Activated CD4-positive, alpha-beta T cell treated with anti-CD3 and anti-CD28 coated beads, Interleukin-2, Interleukin-6, amounts not matched to agents 100 ng/mL and 50 ng/mL, durations not matched to agents 16 hours and 8 hours (primary cell): ENCODE measurements at regions not wholly inside any gene's neighbourhood (a gene's known extent, or its start where the extent isn't known, plus 50 kb on each side); places are given as distances from the start of the nearest gene placed in this dataset.

ENCODE experiments used
- DNase-seq: peaks from one replicate; pipeline ENCODE4 v3.0.0-alpha.2; 2020

DNA sequence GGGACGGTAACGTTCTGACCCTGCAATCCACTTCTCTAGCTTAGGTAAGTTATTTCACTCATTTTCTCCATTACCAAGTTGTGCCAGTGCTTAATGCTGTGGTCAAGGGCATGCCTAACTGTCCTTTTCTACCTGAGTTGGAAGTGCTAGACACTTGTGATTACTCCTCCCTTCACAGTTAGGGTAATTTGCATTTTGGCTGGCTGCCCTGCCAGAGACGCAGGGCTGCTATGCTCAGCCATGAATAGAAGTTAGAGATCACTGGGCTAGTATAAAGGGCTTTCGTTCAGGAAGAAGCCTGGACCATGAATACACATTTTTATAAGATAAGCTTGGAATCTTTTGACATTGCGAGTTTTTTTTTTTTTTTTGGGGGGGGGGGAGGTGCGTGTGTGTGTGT is 633.2 kb upstream of the NEGR1 start:
- DNase-seq: no peak

DNA sequence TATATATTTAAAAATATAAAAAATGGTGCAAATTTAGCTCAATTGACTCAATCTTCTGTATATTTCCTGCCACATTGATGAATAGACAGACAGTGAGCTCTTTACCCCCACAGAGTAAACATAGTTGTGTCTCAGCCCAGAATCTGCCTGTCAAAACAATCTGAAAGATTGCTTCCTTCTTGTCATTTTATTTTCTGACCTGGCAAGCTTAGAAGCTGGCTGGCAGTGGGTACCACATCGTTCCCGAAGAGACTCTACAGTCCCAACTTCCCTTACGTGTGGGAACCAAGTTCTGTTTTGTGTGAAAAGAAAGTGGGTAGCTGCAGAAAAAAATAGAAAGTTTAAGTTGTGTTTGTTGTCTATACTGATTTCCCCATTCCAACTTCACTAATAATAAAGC is 629.3 kb upstream of the NEGR1 start:
- no peak for DNase-seq

DNA sequence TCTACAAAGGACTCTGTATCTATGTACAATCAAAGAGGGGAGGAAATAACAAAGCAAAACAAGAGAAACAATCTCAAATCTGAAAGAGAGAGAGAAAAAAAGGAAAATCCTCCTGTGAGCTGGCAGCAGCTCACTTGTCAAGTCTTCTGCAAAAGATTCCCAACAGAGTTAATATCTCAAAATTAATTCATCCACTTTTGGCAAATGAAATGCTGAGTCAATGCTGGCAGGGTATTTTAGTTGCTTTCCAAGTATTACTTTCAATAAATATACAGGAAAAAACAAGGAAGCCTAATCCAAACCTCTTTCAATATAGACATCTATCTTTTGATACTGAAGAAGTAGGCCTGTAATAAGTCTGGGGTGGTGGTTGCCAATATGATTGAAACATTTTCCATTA is 613.9 kb upstream of the NEGR1 start:
- no peak for DNase-seq

DNA sequence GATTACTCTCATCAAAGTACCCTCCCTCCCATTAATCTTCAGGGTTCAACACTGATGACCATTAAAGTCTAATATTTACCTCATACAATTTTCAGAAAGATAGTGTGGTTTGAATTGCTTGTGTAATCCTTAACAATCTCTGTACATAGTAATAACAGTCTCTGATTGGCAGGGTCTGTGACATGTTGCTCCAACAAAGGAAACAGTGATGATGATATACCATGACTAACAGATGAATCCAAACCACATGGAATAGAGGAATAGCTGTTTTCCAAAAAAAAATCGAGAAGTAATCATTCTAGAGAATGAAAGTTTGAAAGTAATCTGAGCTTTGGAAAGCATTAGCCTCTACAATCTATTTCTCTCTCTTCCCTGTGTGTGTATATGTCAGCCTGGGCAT is 610.1 kb upstream of the NEGR1 start:
- DNase-seq: no peak

DNA sequence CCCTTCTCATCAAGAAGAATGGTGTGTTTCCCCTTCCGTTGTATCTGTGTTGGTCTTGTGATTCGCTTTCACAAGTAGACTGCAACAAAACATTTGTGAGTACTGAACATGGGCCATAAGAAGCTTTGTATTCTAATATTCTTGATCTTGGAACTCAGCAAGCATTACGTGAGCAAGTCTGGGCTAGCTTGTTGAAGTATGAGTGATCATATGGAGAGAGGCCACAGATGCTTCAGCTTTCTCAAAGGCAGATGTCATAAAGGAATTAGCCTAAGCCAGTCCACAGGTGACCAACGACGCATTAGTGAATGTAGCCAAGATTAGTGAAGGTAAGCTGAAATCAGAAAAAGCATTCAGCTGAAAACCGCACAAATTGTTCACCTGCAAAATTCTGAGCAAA is 609.6 kb upstream of the NEGR1 start:
- DNase-seq: no peak

DNA sequence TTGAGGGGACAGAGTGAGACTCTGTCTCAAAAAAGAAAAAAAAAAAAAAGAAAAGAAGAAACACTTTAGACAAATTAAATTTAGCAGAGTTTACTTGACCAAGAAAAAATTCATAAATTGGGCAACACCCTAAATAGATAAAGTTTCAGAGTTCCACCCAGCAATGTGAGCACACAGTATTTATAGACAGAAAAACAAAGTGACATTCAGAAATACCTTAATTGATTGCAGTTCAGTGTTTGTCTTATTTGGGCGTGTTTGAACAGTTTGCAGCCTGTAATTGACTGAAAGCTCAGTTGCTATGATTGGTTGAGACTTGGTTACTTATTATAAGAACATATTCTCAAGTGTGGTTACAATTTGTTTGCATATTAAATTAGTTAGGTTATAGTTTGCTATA is 603.5 kb upstream of the NEGR1 start:
- no peak for DNase-seq

DNA sequence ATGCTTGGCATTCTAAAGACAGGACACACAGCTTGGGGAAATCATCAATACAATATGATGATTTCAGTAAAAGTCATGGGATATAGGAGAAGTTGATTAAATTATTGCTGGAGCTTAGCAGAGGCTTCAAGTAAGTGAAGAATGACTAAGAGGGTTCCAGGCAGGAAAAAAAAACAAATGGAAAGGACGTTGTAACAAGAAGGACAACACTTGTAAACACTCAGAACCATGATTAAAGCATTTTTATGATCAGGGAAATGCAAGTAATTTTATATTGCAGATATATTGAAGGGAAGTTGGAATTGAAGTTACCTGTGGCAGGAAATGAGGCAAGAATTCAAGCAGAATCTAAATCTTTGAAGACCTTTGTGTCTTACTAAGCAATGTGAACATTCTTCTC is 602.7 kb upstream of the NEGR1 start:
- no peak for DNase-seq

DNA sequence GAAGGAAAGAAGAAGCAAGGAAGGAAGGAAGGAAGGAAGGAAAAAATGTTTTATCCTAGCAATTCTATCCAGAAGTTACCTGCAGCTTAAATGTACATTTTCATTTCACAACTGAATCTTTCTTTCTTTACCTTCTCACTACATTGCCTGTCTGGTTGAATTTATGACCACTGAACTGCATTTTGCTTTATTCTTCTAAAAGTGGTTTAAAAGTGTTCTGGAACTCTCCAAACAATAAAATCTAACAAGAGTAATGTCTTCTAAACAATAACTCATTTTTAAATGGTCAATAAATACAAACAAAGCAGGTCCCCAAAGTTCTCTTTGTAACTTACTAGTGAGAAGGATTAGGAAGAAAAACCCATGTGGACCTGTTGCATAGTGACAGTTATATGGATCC is 587.5 kb upstream of the NEGR1 start:
- DNase-seq: no peak

DNA sequence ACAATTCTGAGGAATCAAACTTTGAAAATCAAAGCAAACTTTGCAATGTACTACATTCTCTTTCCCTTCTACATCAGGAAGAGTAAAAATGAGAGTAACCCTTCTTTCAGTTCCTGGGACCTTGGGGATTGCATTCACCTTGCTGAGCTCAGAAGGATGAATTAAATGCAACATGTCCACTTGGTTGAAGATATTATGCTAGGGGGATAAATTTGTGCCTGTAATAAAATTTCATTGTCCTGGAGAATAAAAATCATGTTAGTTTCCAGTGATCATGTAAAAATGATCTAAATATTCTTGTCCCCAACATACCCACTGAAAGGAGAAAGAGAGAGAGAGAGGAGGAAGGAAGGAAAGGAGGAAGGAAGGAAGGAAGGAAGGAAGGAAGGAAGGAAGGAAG is 587.1 kb upstream of the NEGR1 start:
- DNase-seq: no peak

DNA sequence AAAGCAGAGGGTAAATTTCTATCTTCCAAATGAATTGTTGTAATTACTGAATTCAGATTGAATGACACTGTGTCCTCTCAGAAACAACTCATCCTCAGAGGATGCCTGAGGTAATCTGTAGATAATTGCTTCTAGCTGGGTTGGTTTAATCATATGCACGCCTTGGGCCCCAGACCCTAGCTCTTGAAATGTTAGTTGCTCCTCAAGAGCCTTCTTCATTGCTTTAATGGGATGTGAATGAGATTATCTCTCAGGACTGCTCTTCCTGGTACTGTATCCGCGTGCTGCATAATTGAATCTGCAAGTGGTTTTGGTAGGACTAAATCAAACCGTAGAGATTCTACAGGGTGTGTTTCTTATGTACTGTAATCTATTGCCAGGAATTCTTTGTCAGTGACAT is 569.3 kb upstream of the NEGR1 start:
- DNase-seq: no peak

DNA sequence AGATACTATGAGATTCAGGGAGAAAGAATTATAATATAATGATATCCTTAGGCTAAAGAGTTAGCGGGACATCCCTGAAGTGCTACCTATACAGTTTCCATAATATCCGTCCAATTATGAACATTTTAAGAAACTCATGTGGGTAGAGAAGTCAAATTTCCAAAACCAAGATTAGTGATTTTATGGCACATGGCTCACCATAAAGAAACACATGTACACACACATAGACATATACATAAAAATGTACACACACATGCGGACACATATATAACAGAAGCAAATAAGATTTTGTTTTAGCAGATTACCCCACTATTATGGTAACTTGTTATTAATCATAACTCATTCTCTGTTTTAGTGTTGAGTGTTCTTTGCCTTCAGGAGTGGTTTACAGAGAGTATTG is 566.7 kb upstream of the NEGR1 start:
- no peak for DNase-seq

DNA sequence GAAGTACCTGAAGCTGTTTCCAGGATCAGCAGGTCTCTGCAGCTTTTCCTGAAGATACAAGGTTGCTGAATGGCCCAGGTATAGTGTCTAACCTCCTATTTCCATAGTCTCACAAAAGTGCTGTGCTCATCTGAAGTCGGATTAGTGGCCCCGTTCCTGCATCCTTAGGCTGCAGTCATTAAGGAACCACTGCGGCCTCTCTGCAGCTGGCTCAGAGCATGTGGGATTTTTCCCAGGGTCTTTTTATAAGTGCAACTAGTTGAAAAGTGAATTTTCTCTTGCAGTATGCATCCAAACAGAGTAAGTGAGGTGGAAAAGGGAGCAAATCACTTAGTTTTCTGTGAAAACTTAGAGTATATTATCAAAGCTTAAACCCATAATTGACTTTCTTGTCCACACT is 565.3 kb upstream of the NEGR1 start:
- DNase-seq: no peak

DNA sequence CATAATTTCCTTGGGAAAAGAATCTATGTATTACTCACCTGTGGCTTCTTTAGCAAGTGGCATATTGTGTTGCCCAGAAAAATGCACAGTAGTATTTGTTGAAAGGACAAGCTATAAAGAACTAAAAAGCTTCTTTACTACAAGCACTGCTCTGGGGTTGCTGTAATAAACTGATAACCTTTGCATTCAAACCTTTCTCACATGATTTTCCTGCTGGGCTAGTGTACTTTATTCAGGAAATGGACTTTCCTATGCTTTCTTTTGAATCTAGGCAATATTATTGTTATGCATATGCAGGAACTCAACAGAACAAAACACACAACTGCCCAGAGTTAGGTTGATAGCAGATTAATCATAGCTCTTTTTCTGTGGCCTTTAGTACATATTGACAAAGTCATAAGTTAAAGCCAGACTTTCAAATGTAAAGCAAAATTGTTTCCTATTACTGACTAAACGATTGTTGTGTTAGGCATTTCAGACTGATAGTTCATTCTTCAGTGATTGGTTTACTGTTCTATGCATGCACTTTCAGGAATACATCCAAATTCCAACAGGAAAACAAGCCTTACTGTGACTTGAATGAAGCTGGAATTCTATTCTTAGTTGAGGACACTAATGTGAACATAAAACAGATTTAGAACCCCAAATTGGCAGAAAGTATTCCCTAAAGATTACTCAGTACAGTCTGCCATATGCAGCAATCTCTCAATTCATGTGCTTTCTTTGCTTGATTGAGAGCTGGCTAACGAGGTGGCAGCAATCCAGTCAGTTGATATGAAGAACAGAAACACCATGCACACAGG is 564.3 kb upstream of the NEGR1 start:
- no peak for DNase-seq

DNA sequence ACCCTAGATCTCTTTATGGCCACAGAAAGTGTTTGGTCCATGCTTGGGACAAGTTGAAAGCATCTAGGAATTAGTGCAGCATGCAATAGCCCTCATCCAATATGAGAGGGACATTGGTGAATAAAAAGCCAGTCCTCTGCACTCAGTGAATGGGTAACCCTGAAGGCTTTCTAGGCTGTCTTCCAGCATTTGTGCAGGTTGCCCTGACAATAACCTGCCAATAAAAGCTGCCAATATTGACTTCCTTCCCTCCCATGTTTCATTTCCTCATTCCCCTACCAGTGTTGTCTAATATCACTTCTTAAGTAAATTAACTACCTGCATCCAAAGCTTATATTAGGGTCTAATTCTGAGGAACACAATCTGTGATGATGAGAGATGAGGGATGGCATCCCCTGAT is 563.6 kb upstream of the NEGR1 start:
- no peak for DNase-seq

DNA sequence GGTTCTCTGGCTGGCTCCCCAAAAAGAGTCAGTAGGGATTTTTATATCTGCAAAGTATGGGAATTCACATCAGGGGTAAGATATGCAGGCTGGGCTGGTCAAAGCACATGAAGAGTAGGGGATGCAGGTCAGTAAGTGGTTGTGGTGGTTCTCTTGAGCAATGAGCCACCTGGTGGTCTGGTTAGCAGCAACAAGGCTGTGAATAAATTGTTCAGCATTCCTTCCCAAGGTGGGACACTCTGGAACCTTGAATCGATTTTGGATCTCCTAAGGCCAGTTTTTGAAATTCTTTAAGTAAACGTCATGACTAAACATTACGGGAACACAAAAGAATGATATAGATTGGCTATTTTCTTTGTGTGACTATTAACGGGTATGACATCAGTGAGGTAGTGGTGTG is 563.0 kb upstream of the NEGR1 start:
- DNase-seq: no peak

DNA sequence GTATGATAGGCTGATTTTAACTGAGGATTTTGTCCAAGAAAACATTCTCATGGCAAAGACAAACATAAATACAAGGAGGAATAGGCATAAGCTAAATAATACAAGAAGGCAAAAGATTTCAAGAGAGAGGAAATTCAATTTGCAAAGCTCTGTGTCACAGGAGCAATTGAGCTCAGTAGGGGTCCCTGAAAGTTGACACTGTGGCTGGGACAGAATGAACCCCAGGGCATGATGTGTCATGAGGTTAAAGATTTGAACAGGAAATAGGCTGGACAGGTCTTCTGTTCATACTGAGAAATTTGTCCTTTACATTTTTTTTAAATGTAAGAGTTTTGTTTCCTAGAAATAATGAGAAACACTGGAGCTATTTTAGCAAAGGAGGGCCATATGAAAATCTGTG is 555.4 kb upstream of the NEGR1 start:
- no peak for DNase-seq

DNA sequence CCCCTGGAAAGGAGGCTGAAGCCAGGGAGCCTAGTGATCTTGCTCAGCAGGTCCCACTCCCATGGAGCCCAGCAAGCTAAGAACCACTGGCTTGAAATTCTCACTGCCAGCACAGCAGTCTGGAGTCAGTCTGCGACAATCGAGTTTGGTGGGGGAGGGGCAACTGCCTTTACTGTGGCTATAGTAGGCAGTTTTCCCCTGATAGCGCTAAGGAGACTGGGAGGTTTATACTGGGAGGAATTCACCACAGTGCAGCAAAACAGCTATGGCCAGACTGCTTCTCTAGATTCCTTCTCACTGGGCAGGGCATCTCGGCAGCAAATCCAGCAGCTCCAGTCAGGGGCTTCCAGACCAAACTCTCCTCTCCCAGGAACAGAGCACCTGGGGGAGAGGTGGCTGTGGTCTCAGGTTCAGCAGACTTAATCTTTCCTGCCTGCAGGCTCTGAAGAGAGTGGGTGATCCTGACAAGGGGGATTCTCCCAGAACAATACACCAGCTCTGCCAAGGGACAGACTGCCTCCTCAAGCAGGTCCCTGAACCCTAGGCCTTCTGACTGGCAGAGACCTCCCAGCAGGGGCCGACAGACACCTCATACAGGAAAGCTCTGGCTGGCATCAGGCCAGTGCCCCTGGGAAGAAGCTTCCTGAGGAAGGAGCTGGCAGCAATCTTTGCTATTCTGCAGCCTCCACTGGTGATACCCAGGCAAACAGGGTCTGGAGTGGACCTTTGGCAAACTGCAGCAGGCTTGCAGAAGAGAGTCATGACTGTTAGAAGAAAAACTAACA is 548.5 kb upstream of the NEGR1 start:
- no peak for DNase-seq

DNA sequence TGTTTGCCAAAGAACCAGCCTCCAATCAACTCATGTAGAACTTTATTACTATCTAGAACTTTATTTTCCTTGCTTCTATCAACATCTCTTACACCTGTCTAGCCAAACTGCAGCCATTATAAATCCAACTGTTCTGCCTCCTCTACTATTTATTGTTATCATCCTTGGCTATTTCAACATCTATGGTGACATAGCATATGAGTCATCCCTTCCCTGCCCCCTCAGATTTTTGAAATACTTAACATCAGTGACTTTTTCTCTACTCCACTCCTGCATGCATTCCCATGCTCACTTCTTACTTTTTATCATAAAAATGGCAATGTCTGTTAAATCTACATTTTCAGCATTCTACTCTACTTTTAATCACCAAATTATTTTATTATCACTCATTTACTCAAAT is 544.9 kb upstream of the NEGR1 start:
- DNase-seq: no peak

DNA sequence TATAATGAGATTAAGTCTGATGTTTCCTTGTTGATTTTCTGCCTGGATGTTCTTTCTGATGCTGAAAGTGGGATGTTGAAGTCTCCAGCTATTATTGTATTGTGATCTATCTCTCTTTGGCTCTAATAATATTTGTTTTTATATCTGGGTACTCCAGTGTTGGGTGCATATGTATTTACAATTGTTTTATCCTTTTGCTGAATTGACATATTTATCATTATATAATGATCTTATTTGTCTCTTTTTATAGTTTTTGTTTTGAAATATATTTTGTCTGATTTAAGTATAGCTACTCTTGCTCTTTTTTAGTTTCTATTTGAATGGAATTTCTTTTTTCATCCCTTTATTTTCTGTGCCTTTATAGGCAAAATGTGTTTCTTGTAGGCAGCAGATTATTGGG is 522.2 kb upstream of the NEGR1 start:
- no peak for DNase-seq

DNA sequence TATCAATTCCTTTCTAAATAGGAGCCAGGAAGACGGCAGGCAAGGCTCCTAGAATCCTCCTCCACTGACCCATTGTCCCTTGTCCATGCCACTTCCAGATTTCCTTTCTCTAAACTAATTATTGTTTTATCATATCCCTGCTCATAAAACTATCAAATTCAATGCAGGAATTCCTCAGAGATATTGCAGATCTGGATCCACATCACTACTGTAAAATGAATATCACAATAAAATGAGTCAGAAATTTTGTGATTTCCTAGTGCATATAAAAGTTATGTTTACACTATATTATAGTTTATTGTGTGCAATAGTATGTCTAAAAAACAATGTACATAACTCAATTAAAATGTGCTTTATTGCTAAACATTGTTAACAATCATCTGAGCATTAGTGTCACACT is 498.7 kb upstream of the NEGR1 start:
- no peak for DNase-seq

DNA sequence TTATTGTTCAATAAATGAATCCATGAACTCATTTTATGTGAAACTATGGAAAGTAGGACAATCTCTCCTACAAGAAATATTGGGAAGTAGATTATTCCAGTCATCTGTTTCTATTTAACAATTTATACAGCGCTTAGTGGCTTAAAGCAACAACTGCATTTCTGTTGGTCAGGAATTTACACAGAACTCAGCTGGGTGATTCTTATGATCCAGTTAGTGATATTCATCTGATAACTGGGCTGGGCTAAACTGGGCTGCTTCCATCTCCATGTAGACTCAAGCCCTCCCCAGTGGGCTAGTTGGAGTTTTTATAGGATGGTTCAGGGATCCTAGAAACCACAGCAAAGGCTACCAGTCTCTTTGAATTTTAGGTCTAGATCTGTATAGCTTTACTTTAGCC is 497.9 kb upstream of the NEGR1 start:
- DNase-seq: no peak

DNA sequence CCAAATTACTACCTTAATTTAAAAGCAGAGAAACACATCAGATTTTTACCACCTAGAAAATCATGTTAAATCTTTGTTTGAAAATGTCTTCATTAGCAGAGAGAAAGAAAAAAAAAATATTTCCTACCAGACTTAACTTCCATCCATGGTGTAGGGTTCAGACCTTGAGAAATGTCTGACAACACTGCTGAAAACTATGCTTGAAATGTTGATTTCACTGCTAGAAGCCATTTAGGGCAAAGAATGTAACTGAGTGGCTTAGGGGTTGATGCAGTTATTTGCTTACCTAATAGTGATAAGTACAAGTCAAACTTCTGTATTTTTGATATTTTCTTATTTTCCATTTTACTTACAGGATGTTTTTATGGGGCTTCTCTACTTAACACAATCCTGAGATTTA is 495.6 kb upstream of the NEGR1 start:
- no peak for DNase-seq

DNA sequence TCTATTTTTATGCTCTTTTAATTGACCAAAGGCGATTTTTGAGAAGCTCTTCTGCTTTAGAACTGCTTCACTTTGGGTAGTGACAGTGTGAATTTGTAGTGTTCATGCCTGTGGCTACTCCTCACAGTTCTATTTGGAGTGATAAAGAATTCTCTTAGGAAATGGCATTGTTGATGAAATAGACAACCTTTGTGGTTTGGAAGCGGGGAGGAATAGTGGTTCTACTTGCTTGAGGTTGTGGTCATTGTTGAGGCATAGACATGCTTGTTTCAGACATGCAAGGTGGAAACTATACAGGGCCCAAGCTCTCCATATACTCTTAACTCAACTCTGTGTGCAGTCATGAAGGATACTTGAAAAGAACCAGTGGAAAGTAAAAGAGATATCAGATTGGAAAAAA is 481.1 kb upstream of the NEGR1 start:
- DNase-seq: no peak

DNA sequence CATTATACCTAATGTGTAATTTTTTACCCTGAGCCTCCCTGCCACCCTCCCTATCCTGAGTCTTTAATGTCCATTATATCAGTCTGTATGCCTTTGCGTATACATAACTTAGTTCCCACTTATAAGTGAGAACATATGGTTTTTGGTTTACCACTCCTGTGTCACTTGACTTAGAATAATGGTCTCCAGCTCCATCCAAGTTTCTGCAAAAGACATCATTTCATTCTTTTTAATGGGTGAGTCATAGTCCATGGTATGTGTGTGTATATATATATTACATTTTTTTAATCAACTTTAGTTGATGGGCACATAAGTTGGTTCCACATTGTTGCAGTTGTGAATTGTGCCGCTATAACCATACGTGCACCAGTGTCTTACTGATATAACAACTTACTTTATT is 477.1 kb upstream of the NEGR1 start:
- DNase-seq: no peak

DNA sequence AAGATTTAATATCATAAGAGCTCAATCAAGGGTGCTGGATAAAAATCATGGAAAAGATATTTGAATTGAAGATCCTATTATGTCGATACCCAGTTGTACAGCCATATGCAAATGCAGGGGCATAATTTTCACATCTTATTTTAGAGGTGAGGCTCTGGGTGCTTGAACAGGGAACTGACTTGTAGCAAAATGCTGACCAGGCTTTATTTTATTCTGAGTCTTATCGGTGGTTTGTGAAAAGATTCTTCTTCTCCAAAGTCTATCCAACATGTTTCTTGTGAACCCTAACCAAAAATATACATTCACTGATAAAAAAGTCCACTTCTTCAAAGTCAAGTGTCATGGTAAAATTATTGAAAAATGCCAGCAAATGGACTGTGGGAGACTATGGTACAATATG is 475.5 kb upstream of the NEGR1 start:
- DNase-seq: no peak
